Epithelial cell of esophagus (primary cell): ENCODE measurements at regions not wholly inside any gene's neighbourhood (a gene's known extent, or its start where the extent isn't known, plus 50 kb on each side); places are given as distances from the start of the nearest gene placed in this dataset.
A peak's percentile ranks its signal among the peaks of the same experiment; 100 is the strongest.

Source experiments
- DNase-seq: peaks from one replicate; pipeline ENCODE4 v3.0.0; 2010; ENCODE audit warnings: low read depth
- H3K4me3 ChIP-seq: 2 replicates; pipeline ENCODE4 v1.5.1; 2011; ENCODE audit warnings: mild to moderate bottlenecking, low read length, control low read depth
- TF ChIP-seq, protein P1 (sequence below): IDR thresholded peaks from 2 replicates; pipeline ENCODE4 v1.5.1; 2011; ENCODE audit warnings: low read depth, mild to moderate bottlenecking, low read length, control low read depth, inconsistent platforms; ENCODE audit not compliant: insufficient read depth; ENCODE audit errors: missing control alignments

DNA sequence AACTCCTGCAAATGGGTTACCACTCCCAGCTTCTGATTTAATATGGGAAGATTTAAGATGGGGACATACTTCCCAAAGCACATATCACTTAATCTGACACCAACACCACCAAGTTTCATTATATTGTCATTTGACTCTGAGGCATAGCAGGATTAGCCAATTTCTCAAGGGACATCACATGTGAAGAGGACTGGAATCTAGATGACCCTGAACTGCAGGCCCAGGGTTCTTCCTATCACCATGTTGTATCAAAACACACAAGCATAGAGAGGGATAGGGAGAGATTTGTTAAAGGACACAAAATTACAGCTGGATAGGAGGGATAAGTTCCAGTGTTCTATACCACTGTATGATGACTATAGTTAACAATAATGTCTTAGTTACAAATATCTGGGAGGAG, 168.3 kb upstream of the PPP2R2B start:
- no peak for DNase-seq
- TF ChIP-seq, protein P1, sequence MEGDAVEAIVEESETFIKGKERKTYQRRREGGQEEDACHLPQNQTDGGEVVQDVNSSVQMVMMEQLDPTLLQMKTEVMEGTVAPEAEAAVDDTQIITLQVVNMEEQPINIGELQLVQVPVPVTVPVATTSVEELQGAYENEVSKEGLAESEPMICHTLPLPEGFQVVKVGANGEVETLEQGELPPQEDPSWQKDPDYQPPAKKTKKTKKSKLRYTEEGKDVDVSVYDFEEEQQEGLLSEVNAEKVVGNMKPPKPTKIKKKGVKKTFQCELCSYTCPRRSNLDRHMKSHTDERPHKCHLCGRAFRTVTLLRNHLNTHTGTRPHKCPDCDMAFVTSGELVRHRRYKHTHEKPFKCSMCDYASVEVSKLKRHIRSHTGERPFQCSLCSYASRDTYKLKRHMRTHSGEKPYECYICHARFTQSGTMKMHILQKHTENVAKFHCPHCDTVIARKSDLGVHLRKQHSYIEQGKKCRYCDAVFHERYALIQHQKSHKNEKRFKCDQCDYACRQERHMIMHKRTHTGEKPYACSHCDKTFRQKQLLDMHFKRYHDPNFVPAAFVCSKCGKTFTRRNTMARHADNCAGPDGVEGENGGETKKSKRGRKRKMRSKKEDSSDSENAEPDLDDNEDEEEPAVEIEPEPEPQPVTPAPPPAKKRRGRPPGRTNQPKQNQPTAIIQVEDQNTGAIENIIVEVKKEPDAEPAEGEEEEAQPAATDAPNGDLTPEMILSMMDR, result no peak
- H3K4me3 ChIP-seq, result no peak overlapping the region

DNA sequence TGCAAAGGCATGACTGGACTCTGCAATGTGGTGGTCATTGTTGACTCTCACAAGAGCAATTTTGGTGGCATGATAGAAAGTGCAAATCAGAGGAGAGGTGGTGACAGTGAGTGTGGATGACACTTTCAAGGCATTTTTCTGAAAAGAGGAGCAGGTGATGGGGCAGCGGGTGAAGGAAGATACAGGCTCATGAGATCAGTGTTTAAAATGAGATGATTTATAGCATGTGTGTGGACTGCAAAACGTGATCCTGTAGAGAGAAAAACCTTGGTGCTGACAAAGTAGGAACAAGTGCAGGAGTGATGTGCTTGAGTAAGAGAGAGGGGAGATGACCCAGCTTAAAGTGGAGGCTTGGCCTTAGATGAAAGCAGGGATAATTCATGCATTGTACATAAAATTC, 171.2 kb upstream of the PPP2R2B start:
- DNase-seq, result no peak
- TF ChIP-seq, protein P1, result no peak
- no peak overlapping the region for H3K4me3 ChIP-seq

DNA sequence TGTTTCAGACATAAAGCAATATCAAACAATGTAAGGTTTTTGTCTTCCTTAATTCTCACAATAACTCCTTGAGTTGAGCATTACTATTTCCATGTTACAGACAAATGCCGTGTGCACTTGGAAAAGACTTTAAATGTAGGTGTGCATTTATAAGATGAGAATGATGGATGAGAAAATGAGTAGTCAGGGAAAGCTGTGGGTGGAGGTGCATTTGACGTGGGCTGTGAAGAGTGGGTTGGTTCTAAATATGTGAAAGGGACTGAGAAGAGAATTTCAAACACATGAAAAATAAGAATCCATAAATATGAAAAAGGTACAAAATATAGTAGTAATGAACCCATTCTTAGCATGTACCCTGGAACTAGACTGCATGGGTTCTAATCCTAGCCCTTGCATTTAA, 171.6 kb upstream of the PPP2R2B start:
- H3K4me3 ChIP-seq, result no peak overlapping the region
- DNase-seq, result no peak
- TF ChIP-seq, protein P1, result no peak

DNA sequence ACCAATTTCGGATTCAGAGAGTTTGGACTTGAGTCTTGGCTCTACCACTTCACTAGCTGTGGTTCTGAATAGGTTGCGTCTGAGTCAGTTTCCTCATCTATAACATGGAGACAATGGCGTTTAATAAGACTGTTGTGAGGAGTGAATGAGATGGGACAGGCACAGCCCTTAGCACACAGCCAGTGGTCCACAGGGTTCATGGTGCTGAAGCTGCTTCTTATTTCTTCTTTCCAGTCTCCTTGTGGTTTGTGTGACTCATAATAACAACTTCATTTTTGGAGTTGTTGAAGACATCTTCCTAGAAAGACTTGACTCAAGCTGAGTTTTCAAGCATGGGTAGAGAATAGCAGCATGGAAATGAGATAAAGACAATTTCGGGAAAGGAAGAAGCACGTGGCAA, 172.6 kb upstream of the PPP2R2B start:
- H3K4me3 ChIP-seq, result no peak overlapping the region
- TF ChIP-seq, protein P1, result no peak
- peak; percentile 7 for DNase-seq

DNA sequence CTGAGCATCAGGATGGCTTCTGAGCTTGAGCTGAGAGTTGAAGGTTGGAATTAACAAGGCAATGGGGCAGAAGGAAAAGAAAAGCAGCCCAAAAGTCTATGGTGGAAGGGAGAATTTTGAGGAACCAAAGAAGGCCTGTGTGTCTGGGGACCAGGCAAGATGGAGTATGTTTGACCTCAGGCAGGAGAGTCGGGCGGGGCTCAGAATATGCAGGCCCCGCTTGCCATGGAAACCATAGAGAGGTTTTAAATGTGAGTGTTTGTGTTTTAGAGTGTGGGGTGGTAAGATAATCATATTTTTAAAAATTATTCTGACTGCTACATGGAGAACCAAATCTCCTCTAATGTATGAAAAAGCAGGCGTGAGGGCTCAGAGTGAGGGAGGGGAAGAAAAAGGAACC, 174.0 kb upstream of the PPP2R2B start:
- TF ChIP-seq, protein P1, result no peak
- no peak overlapping the region for H3K4me3 ChIP-seq
- no peak for DNase-seq

DNA sequence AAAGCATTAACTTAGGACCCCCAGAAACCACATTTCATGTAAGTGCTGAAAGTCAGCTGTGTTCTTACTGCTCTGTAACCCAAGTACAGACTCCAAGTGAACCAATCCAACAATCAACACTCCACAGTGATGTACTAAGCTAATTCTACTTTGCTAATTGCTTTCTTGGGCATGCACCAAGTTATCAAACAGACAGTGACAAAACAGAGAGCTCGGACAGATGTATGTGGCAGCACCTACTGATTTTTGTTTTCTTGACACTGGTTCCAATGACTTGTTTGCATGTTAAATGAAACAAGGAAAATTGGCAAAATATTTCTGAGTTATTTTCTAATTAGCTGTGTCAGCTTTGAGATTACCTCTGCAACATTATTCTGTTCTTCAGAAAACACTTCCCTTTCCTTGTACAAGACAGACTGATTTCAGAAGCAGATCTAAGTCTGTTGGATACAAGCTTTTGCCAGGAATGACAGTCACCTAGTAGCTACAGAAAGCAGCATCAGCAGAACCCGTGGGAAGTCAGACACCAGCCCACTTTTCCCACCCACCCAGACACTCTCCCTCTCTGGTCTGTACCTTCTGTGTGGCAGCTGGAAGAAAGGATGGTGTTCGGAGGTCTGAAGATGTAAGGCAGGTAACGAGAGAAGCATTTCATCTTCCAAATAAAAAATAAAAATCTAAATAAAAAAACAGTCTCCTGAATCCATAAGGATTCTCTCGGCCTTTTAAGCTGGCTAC, 176.7 kb upstream of the PPP2R2B start:
- no peak for DNase-seq
- H3K4me3 ChIP-seq, result no peak overlapping the region
- TF ChIP-seq, protein P1, result no peak

DNA sequence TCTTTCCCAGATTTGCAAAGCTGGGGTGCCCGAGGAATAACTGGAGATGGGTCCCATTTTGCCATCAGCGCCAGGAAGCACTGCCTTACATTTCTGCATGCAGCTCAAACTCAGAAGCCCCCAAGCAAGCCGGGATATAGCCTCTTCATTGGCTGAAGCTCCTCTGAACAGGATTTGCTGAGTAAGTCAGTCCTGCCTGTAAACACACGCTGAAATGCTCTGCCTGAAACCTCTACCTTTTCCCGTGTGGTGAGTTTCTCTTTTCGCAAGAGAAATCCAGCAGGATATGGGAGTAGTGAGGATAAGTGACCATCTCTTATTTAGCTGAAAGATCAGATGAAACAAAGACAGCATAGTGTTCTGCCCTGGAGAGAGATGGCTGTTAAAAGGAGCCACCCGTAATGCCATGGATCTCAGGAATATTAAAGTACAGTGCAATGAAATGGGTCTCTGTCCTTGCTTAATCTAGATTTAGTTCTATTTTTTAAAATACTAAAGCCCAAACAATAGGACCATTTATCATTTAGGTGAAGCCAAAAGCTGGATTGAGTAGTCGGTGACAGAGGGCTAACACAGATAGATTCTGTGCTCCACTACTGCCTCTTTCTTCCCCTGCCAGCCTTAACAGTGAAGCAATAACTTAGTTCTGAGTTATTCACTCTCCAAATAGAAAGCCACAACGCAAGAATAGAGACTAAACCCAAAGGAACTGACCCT, 177.5 kb upstream of the PPP2R2B start:
- H3K4me3 ChIP-seq, result no peak overlapping the region
- TF ChIP-seq, protein P1, result no peak
- DNase-seq, result peak; percentile 8
